HG03342 (cell line): ENCODE measurements at regions not wholly inside any gene's neighbourhood (a gene's known extent, or its start where the extent isn't known, plus 50 kb on each side); places are given as distances from the start of the nearest gene placed in this dataset.

Source experiments
- ATAC-seq: cut with Tn5 transposase; IDR thresholded peaks from one replicate; pipeline ENCODE4 v1.9.1; 2021; ENCODE audit warnings: mild to moderate bottlenecking, moderate library complexity; ENCODE audit not compliant: unreplicated experiment

- ATAC-seq, result no peak
Observed at GRCh38 chr6:104434519-104434918, 425.2 kb downstream of the HACE1 start.

- ATAC-seq, result peak; percentile 81
Observed at GRCh38 chr6:104431096-104431495, 428.6 kb downstream of the HACE1 start.

GRCh38 chr6:104428184-104428583 is 431.5 kb downstream of the HACE1 start:
- ATAC-seq, result no peak

GRCh38 chr6:104423691-104424090 is 436.0 kb downstream of the HACE1 start:
- no peak for ATAC-seq

GRCh38 chr6:104421650-104422049 is 438.1 kb downstream of the HACE1 start:
- no peak for ATAC-seq

- ATAC-seq, result no peak
Observed at GRCh38 chr6:104418839-104419238, 440.9 kb downstream of the HACE1 start.

- no peak for ATAC-seq
Observed at GRCh38 chr6:104418125-104418524, 441.6 kb downstream of the HACE1 start.

GRCh38 chr6:104414723-104415122 is 445.0 kb downstream of the HACE1 start:
- ATAC-seq, result no peak

GRCh38 chr6:104413767-104414166 is 446.0 kb downstream of the HACE1 start:
- ATAC-seq, result no peak

GRCh38 chr6:104411302-104411701 is 448.4 kb downstream of the HACE1 start:
- no peak for ATAC-seq

- ATAC-seq, result no peak
Observed at GRCh38 chr6:104409913-104410312, 449.8 kb downstream of the HACE1 start.

- no peak for ATAC-seq
Observed at GRCh38 chr6:104407957-104408356, 451.8 kb downstream of the HACE1 start.

GRCh38 chr6:104404377-104404776 is 455.3 kb downstream of the HACE1 start:
- no peak for ATAC-seq

- no peak for ATAC-seq
Observed at GRCh38 chr6:104402572-104402971, 457.1 kb downstream of the HACE1 start.

- no peak for ATAC-seq
Observed at GRCh38 chr6:104401926-104402325, 457.8 kb downstream of the HACE1 start.

GRCh38 chr6:104400844-104401243 is 458.9 kb downstream of the HACE1 start:
- no peak for ATAC-seq

GRCh38 chr6:104396077-104396476 is 463.6 kb downstream of the HACE1 start:
- no peak for ATAC-seq

GRCh38 chr6:104381907-104382306 is 477.8 kb downstream of the HACE1 start:
- ATAC-seq, result no peak

GRCh38 chr6:104365451-104366234 is 494.1 kb downstream of the HACE1 start:
- no peak for ATAC-seq

- no peak for ATAC-seq
Observed at GRCh38 chr6:104357928-104358327, 501.8 kb downstream of the HACE1 start.

GRCh38 chr6:104356197-104356596 is 503.5 kb downstream of the HACE1 start:
- ATAC-seq, result no peak

GRCh38 chr6:104349191-104349590 is 510.5 kb downstream of the HACE1 start:
- no peak for ATAC-seq

GRCh38 chr6:104344223-104344622 is 515.5 kb downstream of the HACE1 start:
- ATAC-seq, result no peak
